ENCODE measurements at regions not wholly inside any gene's neighbourhood (a gene's known extent, or its start where the extent isn't known, plus 50 kb on each side); places are given as distances from the start of the nearest gene placed in this dataset.

GRCh38 chr10:83926606-83927005 is 212.7 kb upstream of the GHITM start:
- H3K4me2 ChIP-seq (ENCODE audit: low read length): no peak overlapping the region
- H3K9ac ChIP-seq (ENCODE audit: low read length): no peak overlapping the region
- H3K27me3 ChIP-seq (ENCODE audit: insufficient read depth, low read length): no peaks in the 10 kb centered on the region
- no peak overlapping the region for H2AFZ ChIP-seq (ENCODE audit: low read depth, low read length)
- no peak overlapping the region for H3K4me3 ChIP-seq (ENCODE audit: insufficient read depth, low read depth, low read length)
- H3K79me2 ChIP-seq (ENCODE audit: insufficient read depth, low read length): no peaks in the 10 kb centered on the region
- no peaks in the 10 kb centered on the region for H3K9me3 ChIP-seq (ENCODE audit: insufficient read depth, low read depth, low read length)
- no peaks in the 10 kb centered on the region for H3K4me1 ChIP-seq (ENCODE audit: insufficient read depth, low read length)
- no peak overlapping the region for H3K4me3 Mint-ChIP-seq (ENCODE audit: unreplicated experiment)
- no peak overlapping the region for H3K27ac Mint-ChIP-seq (ENCODE audit: unreplicated experiment)
- H4K20me1 ChIP-seq (ENCODE audit: insufficient read depth, low read length): no peaks in the 10 kb centered on the region
- TF ChIP-seq CTCF (IDR thresholded peaks at IDR 0.05; ENCODE audit: insufficient read depth, low read depth, low read length): no peak
- no peaks in the 10 kb centered on the region for H3K36me3 Mint-ChIP-seq (ENCODE audit: low read depth, unreplicated experiment)
- H3K27me3 Mint-ChIP-seq (ENCODE audit: low read depth, unreplicated experiment): peaks cover 13% of the 10 kb centered on the region
- DNase-seq (ENCODE audit: low read depth): no peak
- H3K36me3 ChIP-seq (ENCODE audit: insufficient read depth, low read length): no peaks in the 10 kb centered on the region
- no peak for FAIRE-seq
- peaks cover 2% of the 10 kb centered on the region for H3K4me1 Mint-ChIP-seq (ENCODE audit: low read depth, unreplicated experiment)
- no peaks in the 10 kb centered on the region for H3K9me3 Mint-ChIP-seq (ENCODE audit: unreplicated experiment)
- no peak overlapping the region for H3K27ac ChIP-seq (ENCODE audit: low read depth, low read length)

- TF ChIP-seq CTCF (IDR thresholded peaks at IDR 0.05; ENCODE audit: insufficient read depth, low read depth, low read length) (no peak), EZH2 (IDR thresholded peaks at IDR 0.05; ENCODE audit: insufficient read depth, low read length) (no peak)
- peaks cover 2% of the 10 kb centered on the region for H3K4me1 Mint-ChIP-seq (ENCODE audit: low read depth, unreplicated experiment)
Observed at GRCh38 chr10:83927166-83927565, 212.1 kb upstream of the GHITM start.

DNA sequence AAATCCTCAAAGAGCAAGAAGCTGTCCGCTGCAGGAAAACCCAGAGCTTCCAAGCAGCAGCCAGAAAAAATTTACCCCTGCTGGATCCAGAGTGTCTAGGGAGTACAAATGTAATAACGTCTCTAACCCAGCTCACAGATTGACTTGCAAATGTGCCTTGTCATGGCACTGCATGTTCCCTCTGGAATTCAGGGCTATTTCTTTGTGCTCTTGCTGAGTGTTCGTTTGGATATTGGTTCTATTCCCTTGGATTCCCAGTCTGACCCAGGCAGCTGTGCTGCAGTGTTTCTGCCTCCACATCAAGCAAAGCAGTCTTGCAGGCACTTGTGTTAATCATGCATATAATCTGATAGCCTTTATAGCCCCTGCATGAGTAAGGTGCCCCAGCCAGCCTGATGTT is 209.9 kb upstream of the GHITM start:
- no peak for TF ChIP-seq CTCF (IDR thresholded peaks at IDR 0.05; ENCODE audit: insufficient read depth, low read depth, low read length)
- no peak for TF ChIP-seq EZH2 (IDR thresholded peaks at IDR 0.05; ENCODE audit: insufficient read depth, low read length)
- Histone ChIP-seq H3K4me1 (ENCODE audit: insufficient read depth, low read length) (no peaks in the 10 kb centered on the region), H3K9me3 (ENCODE audit: insufficient read depth, low read depth, low read length) (no peaks in the 10 kb centered on the region), H4K20me1 (ENCODE audit: insufficient read depth, low read length) (no peaks in the 10 kb centered on the region), H3K4me2 (ENCODE audit: low read length) (no peak overlapping the region), H2AFZ (ENCODE audit: low read depth, low read length) (no peak overlapping the region), H3K27ac (ENCODE audit: low read depth, low read length) (no peak overlapping the region), H3K4me3 (ENCODE audit: insufficient read depth, low read depth, low read length) (no peak overlapping the region), H3K9ac (ENCODE audit: low read length) (no peak overlapping the region), H3K36me3 (ENCODE audit: insufficient read depth, low read length) (no peaks in the 10 kb centered on the region), H3K27me3 (ENCODE audit: insufficient read depth, low read length) (no peaks in the 10 kb centered on the region), H3K79me2 (ENCODE audit: insufficient read depth, low read length) (no peaks in the 10 kb centered on the region)
- FAIRE-seq (no peak), DNase-seq (ENCODE audit: low read depth) (no peak)
- Mint-ChIP-seq H3K36me3 (ENCODE audit: low read depth, unreplicated experiment) (no peaks in the 10 kb centered on the region), H3K4me3 (ENCODE audit: unreplicated experiment) (no peak overlapping the region), H3K4me1 (ENCODE audit: low read depth, unreplicated experiment) (no peaks in the 10 kb centered on the region), H3K27ac (ENCODE audit: unreplicated experiment) (no peak overlapping the region), H3K27me3 (ENCODE audit: low read depth, unreplicated experiment) (peaks cover 14% of the 10 kb centered on the region), H3K9me3 (ENCODE audit: unreplicated experiment) (no peaks in the 10 kb centered on the region)

More at GRCh38 chr10:83927166-83927565, 212.1 kb upstream of the GHITM start:
- no peaks in the 10 kb centered on the region for H3K9me3 ChIP-seq (ENCODE audit: insufficient read depth, low read depth, low read length)
- H3K4me1 ChIP-seq (ENCODE audit: insufficient read depth, low read length): no peaks in the 10 kb centered on the region
- H3K27ac ChIP-seq (ENCODE audit: low read depth, low read length): no peak overlapping the region
- no peak overlapping the region for H3K9ac ChIP-seq (ENCODE audit: low read length)
- H3K79me2 ChIP-seq (ENCODE audit: insufficient read depth, low read length): no peaks in the 10 kb centered on the region
- H3K4me3 ChIP-seq (ENCODE audit: insufficient read depth, low read depth, low read length): no peak overlapping the region
- FAIRE-seq: no peak
- no peaks in the 10 kb centered on the region for H3K27me3 ChIP-seq (ENCODE audit: insufficient read depth, low read length)
- Mint-ChIP-seq H3K4me3 (ENCODE audit: unreplicated experiment) (no peak overlapping the region), H3K27me3 (ENCODE audit: low read depth, unreplicated experiment) (peaks cover 13% of the 10 kb centered on the region), H3K27ac (ENCODE audit: unreplicated experiment) (no peak overlapping the region), H3K9me3 (ENCODE audit: unreplicated experiment) (no peaks in the 10 kb centered on the region), H3K36me3 (ENCODE audit: low read depth, unreplicated experiment) (no peaks in the 10 kb centered on the region)
- H2AFZ ChIP-seq (ENCODE audit: low read depth, low read length): no peak overlapping the region
- no peak overlapping the region for H3K4me2 ChIP-seq (ENCODE audit: low read length)
- no peak for DNase-seq (ENCODE audit: low read depth)
- no peaks in the 10 kb centered on the region for H4K20me1 ChIP-seq (ENCODE audit: insufficient read depth, low read length)
- no peaks in the 10 kb centered on the region for H3K36me3 ChIP-seq (ENCODE audit: insufficient read depth, low read length)
